Ammon's horn (tissue), 1 donor: ENCODE measurements at regions not wholly inside any gene's neighbourhood (a gene's known extent, or its start where the extent isn't known, plus 50 kb on each side); places are given as distances from the start of the nearest gene placed in this dataset.
"Not testable (repeated sequence)": the region's sequence is repeated elsewhere in the genome, so short reads cannot be mapped to it uniquely, and the experiment has no call there.

Experiments
- DNase-seq: peaks from one replicate; pipeline ENCODE4 v3.0.0-alpha.2; 2016; ENCODE audit warnings: low spot score

DNA sequence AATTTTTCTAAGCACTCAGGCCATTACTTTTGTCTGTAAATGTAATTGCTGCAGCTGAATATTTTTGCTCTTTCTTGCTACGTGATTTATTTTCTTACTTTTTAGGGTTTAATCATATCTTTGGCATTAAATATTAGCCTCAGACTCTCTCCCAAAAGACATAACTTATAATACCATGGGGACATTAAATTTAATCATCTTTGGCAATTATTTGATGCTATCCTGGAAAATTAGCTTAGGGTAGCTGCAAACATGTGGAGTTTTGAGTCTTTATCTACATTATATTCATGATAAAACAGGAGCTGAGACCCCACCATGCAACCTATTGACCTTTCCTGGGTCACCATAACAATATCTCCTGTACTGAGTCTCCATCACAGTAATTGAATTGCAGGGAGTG, 59.1 kb upstream of the EDAR start:
- DNase-seq = no peak

DNA sequence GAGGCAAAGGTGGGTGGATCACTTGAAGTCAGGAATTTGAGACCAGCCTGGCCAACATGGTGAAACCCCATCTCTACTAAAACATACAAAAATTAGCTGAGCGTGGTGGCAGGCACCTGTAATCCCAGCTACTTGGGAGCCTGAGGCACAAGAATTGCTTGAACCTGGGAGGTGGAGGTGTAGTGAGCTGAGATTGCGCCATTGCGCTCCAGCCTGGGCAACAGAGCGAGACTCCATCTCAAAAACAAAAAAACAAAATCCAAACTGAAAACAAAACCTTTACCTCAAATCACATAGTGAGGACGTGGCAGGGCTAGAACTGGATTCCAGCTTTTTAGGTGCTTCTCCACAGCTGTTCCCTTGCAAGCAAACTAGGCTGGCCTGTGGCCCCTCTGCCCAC, 58.5 kb upstream of the EDAR start:
- DNase-seq = not testable (repeated sequence)

DNA sequence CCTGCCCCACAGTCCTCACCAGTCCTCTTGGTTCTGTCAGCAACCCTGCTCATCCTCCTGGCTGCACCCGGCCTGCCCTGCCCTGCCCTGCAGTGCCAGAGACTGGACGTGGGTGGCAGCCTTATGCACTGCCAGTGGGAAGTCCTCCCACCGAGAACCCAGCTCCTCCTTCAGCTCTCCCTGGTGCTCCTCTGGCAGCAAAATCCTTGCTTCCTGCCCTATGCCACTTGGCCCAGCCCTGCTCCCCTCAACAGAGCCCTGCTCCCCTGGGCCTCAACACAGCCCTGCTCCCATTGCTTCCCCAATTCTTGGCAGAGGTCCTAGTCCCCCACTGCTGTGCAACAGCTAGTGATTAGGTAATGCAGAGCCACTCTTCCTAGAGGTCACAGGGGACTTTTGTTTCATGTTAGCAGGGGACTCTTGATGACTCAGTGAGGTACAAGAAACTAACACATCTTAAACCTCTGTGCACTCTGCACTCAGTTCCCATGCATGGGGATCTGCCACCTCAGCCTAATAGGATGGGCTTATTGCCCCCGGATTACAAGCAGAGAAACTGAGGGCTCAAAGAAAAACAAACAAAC, 58.0 kb upstream of the EDAR start:
- no peak for DNase-seq

DNA sequence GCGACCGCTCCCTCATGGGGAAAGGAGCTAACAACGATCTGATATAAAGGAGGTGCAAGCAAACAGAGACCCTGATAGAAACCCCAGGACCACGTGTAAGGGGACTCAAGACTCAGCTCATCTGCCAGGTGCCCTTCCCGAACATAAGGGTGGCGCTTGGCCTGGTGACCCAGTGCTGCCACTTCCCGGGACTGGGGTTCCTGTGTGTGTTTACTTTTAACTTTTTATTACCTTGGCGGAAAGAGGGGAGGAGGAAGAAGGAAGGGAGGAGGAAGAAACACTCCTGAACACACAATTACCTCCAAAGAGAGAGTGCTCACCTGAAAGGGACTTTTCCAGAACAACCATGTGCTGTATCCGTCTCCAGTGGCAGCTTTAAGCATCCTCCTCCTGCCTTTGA, 56.5 kb upstream of the EDAR start:
- no peak for DNase-seq

DNA sequence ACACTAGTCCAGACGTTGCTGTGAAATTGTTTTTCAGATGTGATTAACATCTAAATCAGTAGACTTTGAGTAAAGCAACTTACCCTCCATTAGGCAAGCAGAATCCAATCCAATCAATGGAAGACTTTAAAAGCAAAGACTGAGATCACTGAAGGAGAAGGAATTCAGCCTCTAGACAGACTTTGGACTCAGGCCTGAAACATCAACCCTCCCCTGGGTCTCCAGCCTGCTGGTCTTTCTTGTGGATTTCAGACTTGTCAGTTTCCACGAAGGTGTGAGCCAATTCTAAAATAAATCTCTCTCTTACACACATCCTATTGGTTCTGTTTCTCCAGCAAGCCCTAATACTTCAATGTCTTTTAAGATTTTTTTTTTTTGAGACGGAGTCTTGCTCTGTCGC, 50.0 kb upstream of the EDAR start:
- no peak for DNase-seq
